ENCODE measurements at regions not wholly inside any gene's neighbourhood (a gene's known extent, or its start where the extent isn't known, plus 50 kb on each side); places are given as distances from the start of the nearest gene placed in this dataset.

DNA sequence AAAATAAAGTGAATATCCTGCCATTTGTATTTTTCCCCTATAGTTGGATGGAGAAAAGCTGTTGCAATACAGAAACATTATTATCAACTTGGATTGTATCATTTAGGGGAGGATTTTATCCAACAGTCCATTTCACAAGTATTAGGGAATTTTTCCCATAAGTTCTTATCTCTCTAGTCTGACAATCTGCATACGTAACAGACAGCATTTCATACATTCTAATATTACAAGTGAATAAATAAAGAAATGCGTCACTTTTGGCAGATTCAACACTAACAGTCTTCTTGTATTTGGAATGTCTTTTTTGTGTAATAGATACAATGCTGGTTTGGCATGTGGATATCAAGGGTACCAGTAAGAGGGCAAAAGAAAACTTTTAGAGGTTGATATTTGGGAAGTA lies 795.3 kb upstream of the ARRDC4 start:
- no peak overlapping the region for H3K4me3 ChIP-seq (replicated peaks; ENCODE audit: low read depth, low read length)
- TF ChIP-seq, protein P1, sequence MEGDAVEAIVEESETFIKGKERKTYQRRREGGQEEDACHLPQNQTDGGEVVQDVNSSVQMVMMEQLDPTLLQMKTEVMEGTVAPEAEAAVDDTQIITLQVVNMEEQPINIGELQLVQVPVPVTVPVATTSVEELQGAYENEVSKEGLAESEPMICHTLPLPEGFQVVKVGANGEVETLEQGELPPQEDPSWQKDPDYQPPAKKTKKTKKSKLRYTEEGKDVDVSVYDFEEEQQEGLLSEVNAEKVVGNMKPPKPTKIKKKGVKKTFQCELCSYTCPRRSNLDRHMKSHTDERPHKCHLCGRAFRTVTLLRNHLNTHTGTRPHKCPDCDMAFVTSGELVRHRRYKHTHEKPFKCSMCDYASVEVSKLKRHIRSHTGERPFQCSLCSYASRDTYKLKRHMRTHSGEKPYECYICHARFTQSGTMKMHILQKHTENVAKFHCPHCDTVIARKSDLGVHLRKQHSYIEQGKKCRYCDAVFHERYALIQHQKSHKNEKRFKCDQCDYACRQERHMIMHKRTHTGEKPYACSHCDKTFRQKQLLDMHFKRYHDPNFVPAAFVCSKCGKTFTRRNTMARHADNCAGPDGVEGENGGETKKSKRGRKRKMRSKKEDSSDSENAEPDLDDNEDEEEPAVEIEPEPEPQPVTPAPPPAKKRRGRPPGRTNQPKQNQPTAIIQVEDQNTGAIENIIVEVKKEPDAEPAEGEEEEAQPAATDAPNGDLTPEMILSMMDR (IDR thresholded peaks at IDR 0.05; ENCODE audit: low read depth, low read length, missing control alignments), result no peak
- DNase-seq (ENCODE audit: extremely low read depth, low read depth), result no peak

GRCh38 chr15:97168704-97169475 lies 791.6 kb upstream of the ARRDC4 start:
- DNase-seq (ENCODE audit: extremely low read depth, low read depth), result no peak
- TF ChIP-seq, protein P1 (IDR thresholded peaks at IDR 0.05; ENCODE audit: low read depth, low read length, missing control alignments), result no peak
- no peak overlapping the region for H3K4me3 ChIP-seq (replicated peaks; ENCODE audit: low read depth, low read length)

DNA sequence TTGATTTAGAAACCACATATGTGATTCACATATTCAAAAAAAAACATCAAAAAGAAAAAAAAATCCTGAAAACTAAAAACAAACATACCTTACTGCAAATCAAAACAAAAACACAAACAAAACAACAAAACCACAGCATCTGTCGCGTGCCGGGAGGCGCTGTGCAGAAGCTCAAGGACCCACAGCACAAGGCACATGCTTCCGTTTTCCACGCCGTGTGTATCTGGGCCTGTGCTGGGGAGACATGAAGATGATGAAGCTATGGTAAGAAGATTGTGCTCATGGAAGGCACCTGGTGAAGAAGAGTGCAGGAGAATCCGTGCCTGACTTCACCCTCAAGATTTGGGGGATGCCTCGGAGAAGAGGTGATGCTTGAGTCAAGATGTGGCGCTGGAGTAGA lies 788.9 kb upstream of the ARRDC4 start:
- TF ChIP-seq, protein P1 (IDR thresholded peaks at IDR 0.05; ENCODE audit: low read depth, low read length, missing control alignments), result no peak
- H3K4me3 ChIP-seq (replicated peaks; ENCODE audit: low read depth, low read length), result no peak overlapping the region
- no peak for DNase-seq (ENCODE audit: extremely low read depth, low read depth)

DNA sequence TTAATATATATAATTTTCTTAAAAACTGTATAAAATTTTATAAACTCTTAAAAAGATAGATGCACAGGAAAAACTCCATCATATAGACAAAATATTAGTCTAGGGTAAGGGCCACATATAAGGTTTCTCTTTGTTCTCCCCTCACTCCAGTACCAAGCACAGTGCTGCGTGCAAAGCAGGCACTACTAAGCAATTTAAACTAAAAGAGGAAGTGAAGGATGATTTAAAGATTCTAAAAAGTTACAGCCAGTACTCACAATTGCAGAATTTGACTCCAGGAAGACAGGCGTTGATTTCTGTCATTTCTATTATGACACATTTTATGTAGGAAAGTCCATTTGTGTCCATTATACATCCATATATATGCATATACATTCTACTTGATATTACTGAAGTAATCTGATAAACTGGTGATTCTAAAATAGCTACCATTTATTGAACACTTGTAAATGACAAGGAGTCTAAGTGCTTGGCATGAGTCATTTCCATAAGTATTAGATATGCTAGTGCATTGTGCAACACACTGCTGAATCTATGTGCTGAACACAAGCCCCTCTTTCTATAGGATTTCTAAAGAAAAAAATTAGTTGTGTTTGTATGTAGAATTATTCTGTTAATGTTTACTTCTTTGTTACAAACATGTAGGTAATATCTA lies 785.5 kb upstream of the ARRDC4 start:
- no peak for DNase-seq (ENCODE audit: extremely low read depth, low read depth)
- H3K4me3 ChIP-seq (replicated peaks; ENCODE audit: low read depth, low read length), result no peak overlapping the region
- TF ChIP-seq, protein P1 (IDR thresholded peaks at IDR 0.05; ENCODE audit: low read depth, low read length, missing control alignments), result no peak

DNA sequence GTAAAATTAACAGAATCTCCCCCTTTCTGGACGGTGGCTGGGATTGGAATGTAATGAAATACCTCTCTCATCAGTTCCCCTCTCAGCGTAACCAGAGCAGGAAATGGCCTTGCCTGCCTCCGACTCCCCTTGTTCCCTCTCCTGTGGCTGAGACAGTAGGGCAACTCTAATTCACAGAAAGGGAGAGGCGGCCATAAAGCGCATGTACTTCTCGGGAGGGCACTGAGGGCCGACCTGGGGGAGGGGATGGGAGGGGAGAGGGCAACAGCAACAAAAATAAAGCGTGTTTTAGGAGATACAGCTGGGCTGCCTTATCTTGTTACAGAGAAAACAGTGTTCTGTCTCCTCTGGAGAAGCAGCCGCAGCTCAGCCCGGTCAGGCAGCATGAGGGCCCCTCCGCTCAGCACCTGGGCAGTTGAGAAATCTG lies 783.3 kb upstream of the ARRDC4 start:
- H3K4me3 ChIP-seq (replicated peaks; ENCODE audit: low read depth, low read length), result no peak overlapping the region
- TF ChIP-seq, protein P1 (IDR thresholded peaks at IDR 0.05; ENCODE audit: low read depth, low read length, missing control alignments), result no peak
- no peak for DNase-seq (ENCODE audit: extremely low read depth, low read depth)

DNA sequence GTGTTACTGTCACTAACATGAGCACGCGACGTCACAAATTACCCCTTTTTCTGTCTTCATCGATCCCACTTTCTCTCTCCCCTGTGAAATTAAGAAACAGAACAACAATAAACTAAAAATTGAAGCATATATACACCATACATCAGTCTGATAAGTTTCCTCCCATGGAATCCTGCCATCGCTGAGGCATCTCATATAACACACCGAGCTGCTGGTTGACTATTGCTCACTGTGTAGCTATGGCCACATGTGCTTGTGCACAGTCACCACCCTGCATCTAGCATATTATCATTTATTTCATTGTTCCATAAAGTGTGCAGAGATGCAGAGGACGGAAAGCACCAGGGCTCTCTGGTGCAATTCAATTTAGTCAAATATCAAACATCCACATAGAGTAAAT lies 777.9 kb upstream of the ARRDC4 start:
- no peak overlapping the region for H3K4me3 ChIP-seq (replicated peaks; ENCODE audit: low read depth, low read length)
- TF ChIP-seq, protein P1 (IDR thresholded peaks at IDR 0.05; ENCODE audit: low read depth, low read length, missing control alignments), result no peak
- DNase-seq (ENCODE audit: extremely low read depth, low read depth), result no peak

Measured in HFF-Myc (cell line).